A549 (cell line): ENCODE measurements at regions not wholly inside any gene's neighbourhood (a gene's known extent, or its start where the extent isn't known, plus 50 kb on each side); places are given as distances from the start of the nearest gene placed in this dataset.

Experiments
- ATAC-seq, 2 experiments: fragments of 200-7000 bp in 1 of 2; fragments of >200 bp in 1 of 2; cut with Nextera tagmentation in 1 of 2; cut with Tn5 transposase in 1 of 2; 3 replicates each; pipeline versions ENCODE4 v1.8.0 to v1.9.1; 2018 to 2020; ENCODE audit warnings: mild to moderate bottlenecking in 1 of 2, moderate library complexity in 1 of 2
- CTCF ChIA-PET: fragments of 300-600 bp; sonication (Branson Sonifier 250); formaldehyde crosslinking; extraction: SDS; loops from one replicate; lab custom pipeline; 2021; ENCODE audit warnings: antibody characterized with exemption, inconsistent platforms; lab: Yijun Ruan, JAX
- POLR2A ChIA-PET: fragments of 350-600 bp; formaldehyde crosslinking; extraction: SDS; loops from one replicate; lab custom pipeline; 2021; ENCODE audit warnings: antibody characterized with exemption, inconsistent platforms; lab: Yijun Ruan, JAX
- DNase-seq, 2 experiments: peaks; one replicate each; pipeline versions ENCODE4 v3.0.0 to v3.0.0-alpha.2; 2011 to 2016; ENCODE audit warnings: low read depth in 1 of 2, low spot score in 1 of 2
- FAIRE-seq: peaks from 2 replicates; lab custom pipeline; 2011; peaks lifted over from hg19 to GRCh38; lab: Jason Lieb, UNC
- H3K27ac ChIP-seq, 2 experiments: fragments of >200 bp; sonication (Bioruptor Twin); formaldehyde crosslinking; 3 replicates each; pipeline ENCODE4 v1.5.1; 2016 to 2017
- H3K4me1 ChIP-seq: fragments of >200 bp; sonication (Bioruptor Twin); formaldehyde crosslinking; 3 replicates; pipeline ENCODE4 v1.6.1; 2016
- H3K4me2 ChIP-seq: fragments of >200 bp; sonication (Bioruptor Twin); formaldehyde crosslinking; 3 replicates; pipeline ENCODE4 v1.6.1; 2016
- H3K4me3 ChIP-seq: fragments of >200 bp; sonication (Bioruptor Twin); formaldehyde crosslinking; 3 replicates; pipeline ENCODE4 v1.5.1; 2016
- H3K9me3 ChIP-seq: fragments of >200 bp; sonication (Bioruptor Twin); formaldehyde crosslinking; 3 replicates; pipeline ENCODE4 v1.6.1; 2016
- ATOH8 ChIP-seq: fragments of 250-450 bp; sonication (Bioruptor Pico); IDR thresholded peaks from 2 replicates; pipeline ENCODE4 v1.5.0; 2020; ENCODE audit warnings: low read depth, mild to moderate bottlenecking, moderate library complexity
- BCL3 ChIP-seq: fragments of >200 bp; sonication (Bioruptor Twin); formaldehyde crosslinking; IDR thresholded peaks from 3 replicates; pipeline ENCODE4 v1.6.1; 2016
- CEBPB ChIP-seq, 2 experiments: fragments of >200 bp in 1 of 2; sonication (Bioruptor Twin) in 1 of 2; formaldehyde crosslinking in 1 of 2; IDR thresholded peaks; 2 replicates each; pipeline ENCODE4 v1.6.1; 2012 to 2016
- EHF ChIP-seq: fragments of 250-450 bp; sonication (Bioruptor Pico); IDR thresholded peaks from 2 replicates; pipeline ENCODE4 v1.5.0; 2020; ENCODE audit warnings: mild to moderate bottlenecking
- FOSL2 ChIP-seq, 2 experiments: fragments of 450-650 bp in 1 of 2; fragments of >200 bp in 1 of 2; sonication (Bioruptor Twin) in 1 of 2; formaldehyde crosslinking; IDR thresholded peaks; 2 replicates each; pipeline versions ENCODE4 v1.5.0 to v1.6.1; 2016 to 2020; ENCODE audit warnings: mild to moderate bottlenecking in 1 of 2, moderate library complexity in 1 of 2
- FOXS1 ChIP-seq: fragments of 250-450 bp; sonication (Bioruptor Pico); IDR thresholded peaks from 2 replicates; pipeline ENCODE4 v1.5.0; 2020; ENCODE audit warnings: mild to moderate bottlenecking, moderate library complexity
- GATA3 ChIP-seq: IDR thresholded peaks from 2 replicates; pipeline ENCODE4 v1.6.1; 2012; ENCODE audit warnings: borderline replicate concordance
- HDAC2 ChIP-seq: fragments of 200-600 bp; sonication (generic); IDR thresholded peaks from 2 replicates; pipeline ENCODE4 v1.6.1; 2016
- HEYL ChIP-seq: fragments of 250-450 bp; sonication (Bioruptor Pico); IDR thresholded peaks from 2 replicates; pipeline ENCODE4 v1.8.0; 2021; ENCODE audit warnings: mild to moderate bottlenecking, moderate library complexity
- JUNB ChIP-seq: fragments of >200 bp; sonication (Bioruptor Twin); formaldehyde crosslinking; IDR thresholded peaks from 2 replicates; pipeline ENCODE4 v1.6.1; 2016
- KDM5A ChIP-seq: fragments of 200-600 bp; sonication (generic); IDR thresholded peaks from 2 replicates; pipeline ENCODE4 v1.6.1; 2016; ENCODE audit warnings: antibody characterized with exemption, mild to moderate bottlenecking
- MAFK ChIP-seq: fragments of 450-650 bp; IDR thresholded peaks from 2 replicates; pipeline ENCODE4 v1.6.1; 2014; ENCODE audit not compliant: partially characterized antibody
- NPAS2 ChIP-seq: fragments of 250-450 bp; sonication (Bioruptor Pico); IDR thresholded peaks from 2 replicates; pipeline ENCODE4 v1.8.0; 2022; ENCODE audit warnings: mild to moderate bottlenecking, moderate library complexity, borderline replicate concordance
- PBX3 ChIP-seq: IDR thresholded peaks from 2 replicates; pipeline ENCODE4 v1.6.1; 2012
- POLR2A ChIP-seq: IDR thresholded peaks from 2 replicates; pipeline ENCODE4 v1.6.1; 2012; ENCODE audit warnings: mild to moderate bottlenecking, low read length
- RARB ChIP-seq: fragments of 250-450 bp; sonication (Bioruptor Pico); IDR thresholded peaks from 2 replicates; pipeline ENCODE4 v1.8.0; 2021; ENCODE audit warnings: mild to moderate bottlenecking, moderate library complexity
- RFX5 ChIP-seq: fragments of 450-650 bp; IDR thresholded peaks from 2 replicates; pipeline ENCODE4 v1.7.1; 2014; ENCODE audit warnings: antibody characterized with exemption, mild to moderate bottlenecking, moderate library complexity
- TFCP2L1 ChIP-seq: fragments of 250-450 bp; sonication (Bioruptor Pico); IDR thresholded peaks from 2 replicates; pipeline ENCODE4 v1.5.0; 2021; ENCODE audit warnings: mild to moderate bottlenecking
- ZC3H11A ChIP-seq: fragments of 450-650 bp; IDR thresholded peaks from 2 replicates; pipeline ENCODE4 v1.6.1; 2014; ENCODE audit warnings: antibody characterized with exemption, mild to moderate bottlenecking
- ZNF302 ChIP-seq: fragments of 250-450 bp; sonication (Bioruptor Pico); IDR thresholded peaks from 2 replicates; pipeline ENCODE4 v1.9.0; 2021; ENCODE audit warnings: inconsistent platforms, mild to moderate bottlenecking, moderate library complexity
- WGBS: methylation state at CpG from one replicate; pipeline ENCODE4 v1.1.6; 2017; ENCODE audit errors: missing lambda C conversion rate; 5-methylcytosine and 5-hydroxymethylcytosine counted together

- H3K4me2 ChIP-seq, result no peak overlapping the region
- CTCF ChIA-PET, result interaction anchor here (1.8 kb wide), 1 partner anchor 14 kb away, joined by 5 read pairs; no protein-coding TSS in a partner anchor
- ATAC-seq (no peak), DNase-seq (no peak)
- no peaks in the 10 kb centered on the region for H3K9me3 ChIP-seq
- WGBS, result 73% methylated on average over 2 of the region's 2 CpGs
- no peak for TF ChIP-seq ZC3H11A
- TF ChIP-seq MAFK, result no peak
- no peak for TF ChIP-seq EHF
- no peak for TF ChIP-seq TFCP2L1 (CRISPR knock-in tag)
- TF ChIP-seq ZNF302 (CRISPR knock-in tag), result no peak
- no peak for TF ChIP-seq BCL3
- no peak for TF ChIP-seq NPAS2 (CRISPR knock-in tag)
- TF ChIP-seq RARB (CRISPR knock-in tag), result no peak
- TF ChIP-seq FOSL2 (IDR thresholded peaks at IDR 0.05), result no peak
- no peak for TF ChIP-seq FOSL2 (CRISPR knock-in tag; IDR thresholded peaks at IDR 0.05)
- TF ChIP-seq GATA3, result no peak
- TF ChIP-seq, all 56 proteins: peak for 0
- Histone ChIP-seq H3K4me1 (no peaks in the 10 kb centered on the region), H3K27ac (no peak overlapping the region), H3K4me3 (no peak overlapping the region)
- FAIRE-seq, result no peak
- POLR2A ChIA-PET, result no interaction called here
These were observed 65.4 kb upstream of the XCR1 start for GRCh38 chr3:46092702-46093080.

GRCh38 chr3:46091741-46092701 is 64.7 kb upstream of the XCR1 start:
- Histone ChIP-seq H3K4me3 (no peak overlapping the region), H3K4me2 (no peak overlapping the region), H3K9me3 (no peaks in the 10 kb centered on the region), H3K27ac (no peak overlapping the region), H3K4me1 (no peaks in the 10 kb centered on the region)
- CTCF ChIA-PET, result interaction anchor here (0.7 to 1.8 kb wide), 4 partner anchors 11 to 286 kb away, joined by 3 to 5 read pairs (median 3); no protein-coding TSS in a partner anchor
- WGBS, result 19% methylated on average over 4 of the region's 4 CpGs
- ATAC-seq, result no peak
- POLR2A ChIA-PET, result no interaction called here
- no peak for FAIRE-seq
- DNase-seq, result no peak
- TF ChIP-seq ATOH8, result no peak
- TF ChIP-seq KDM5A, result no peak
- TF ChIP-seq FOXS1 (CRISPR knock-in tag), result no peak
- TF ChIP-seq RFX5, result no peak
- TF ChIP-seq HDAC2, result no peak
- TF ChIP-seq PBX3, result no peak
- TF ChIP-seq HEYL (CRISPR knock-in tag), result no peak
- TF ChIP-seq CEBPB (IDR thresholded peaks at IDR 0.05), result no peak

- DNase-seq (no peak), ATAC-seq (no peak), FAIRE-seq (no peak)
- no peak overlapping the region for H3K27ac ChIP-seq
- H3K4me2 ChIP-seq, result no peak overlapping the region
- H3K4me3 ChIP-seq, result no peak overlapping the region
- ChIA-PET POLR2A (no interaction called here), CTCF (interaction anchor here (0.7 to 1.2 kb wide), 5 partner anchors 10 to 287 kb away, joined by 3 read pairs; partner anchors contain the start of gene CXCR6)
- no peak for TF ChIP-seq KDM5A
- TF ChIP-seq NPAS2 (CRISPR knock-in tag), result no peak
- no peak for TF ChIP-seq JUNB
- TF ChIP-seq POLR2A, result no peak
- H3K4me1 ChIP-seq, result no peaks in the 10 kb centered on the region
- H3K9me3 ChIP-seq, result no peaks in the 10 kb centered on the region
- 73% methylated on average over 3 of the region's 3 CpGs for WGBS
These were observed 63.8 kb upstream of the XCR1 start for GRCh38 chr3:46091046-46091445.
